GM19395 (cell line): ENCODE measurements at regions not wholly inside any gene's neighbourhood (a gene's known extent, or its start where the extent isn't known, plus 50 kb on each side); places are given as distances from the start of the nearest gene placed in this dataset.
"Not testable (repeated sequence)": the region's sequence is repeated elsewhere in the genome, so short reads cannot be mapped to it uniquely, and the experiment has no call there.

Experiments
- ATAC-seq: cut with Tn5 transposase; IDR thresholded peaks from one replicate; pipeline ENCODE4 v1.9.1; 2021; ENCODE audit warnings: mild to moderate bottlenecking, moderate library complexity; ENCODE audit not compliant: unreplicated experiment

DNA sequence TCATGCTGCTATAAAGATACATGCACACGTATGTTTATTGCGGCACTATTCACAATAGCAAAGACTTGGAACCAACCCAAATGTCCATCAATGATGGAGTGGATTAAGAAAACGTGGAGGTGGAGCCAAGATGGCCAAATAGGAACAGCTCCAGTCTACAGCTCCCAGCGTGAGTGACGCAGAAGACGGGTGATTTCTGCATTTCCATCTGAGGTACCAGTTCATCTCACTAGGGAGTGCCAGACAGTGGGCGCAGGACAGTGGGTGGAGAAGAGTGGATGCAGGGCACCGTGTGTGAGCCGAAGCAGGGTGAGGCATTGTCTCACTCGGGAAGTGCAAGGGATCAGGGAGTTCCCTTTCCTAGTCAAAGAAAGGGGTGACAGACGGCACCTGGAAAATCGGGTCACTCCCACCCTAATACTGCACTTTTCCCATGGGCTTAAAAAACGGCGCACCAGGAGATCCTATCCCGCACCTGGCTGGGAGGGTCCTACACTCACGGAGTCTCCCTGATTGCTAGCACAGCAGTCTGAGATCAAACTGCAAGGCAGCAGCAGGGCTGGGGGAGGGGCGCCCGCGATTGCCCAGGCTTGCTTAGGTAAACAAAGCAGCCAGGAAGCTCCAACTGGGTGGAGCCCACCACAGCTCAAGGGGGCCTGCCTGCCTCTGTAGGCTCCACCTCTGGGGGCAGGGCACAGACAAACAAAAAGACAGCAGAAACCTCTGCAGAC is 435.5 kb upstream of the PIK3R1 start:
- not testable (repeated sequence) for ATAC-seq

DNA sequence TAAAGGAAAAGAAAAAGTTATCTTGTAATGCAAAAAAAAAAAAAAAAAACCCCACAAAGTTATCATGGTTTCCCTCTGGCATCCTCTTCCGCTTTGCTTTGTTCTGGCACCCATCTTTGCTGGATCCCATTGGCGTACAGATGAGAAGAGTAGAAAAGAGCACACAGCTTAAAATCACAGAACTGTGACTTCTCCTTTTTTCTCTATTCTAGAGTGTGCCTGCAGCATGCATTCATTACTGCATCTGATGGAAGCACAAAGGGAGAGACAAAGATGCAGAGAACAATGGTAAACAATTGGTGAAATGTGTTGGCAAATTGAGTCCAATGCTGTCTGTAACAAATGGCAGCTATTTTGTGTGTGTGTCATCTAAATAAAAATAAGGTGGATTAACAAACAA is 440.8 kb upstream of the PIK3R1 start:
- ATAC-seq = no peak

DNA sequence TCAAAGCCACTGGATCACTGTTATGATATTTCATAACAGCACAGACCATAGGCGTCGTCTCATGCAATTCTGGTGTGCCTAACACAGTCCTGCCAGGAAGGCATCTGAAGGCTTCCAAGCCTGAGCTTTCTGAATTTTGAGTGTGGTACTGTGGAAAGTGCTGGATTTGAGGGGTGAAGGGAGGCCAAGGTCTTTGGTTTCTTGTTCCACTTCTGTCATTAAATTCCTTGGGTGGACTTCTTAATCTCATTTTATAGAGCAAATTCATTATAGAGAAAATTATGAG is 441.3 kb upstream of the PIK3R1 start:
- no peak for ATAC-seq

DNA sequence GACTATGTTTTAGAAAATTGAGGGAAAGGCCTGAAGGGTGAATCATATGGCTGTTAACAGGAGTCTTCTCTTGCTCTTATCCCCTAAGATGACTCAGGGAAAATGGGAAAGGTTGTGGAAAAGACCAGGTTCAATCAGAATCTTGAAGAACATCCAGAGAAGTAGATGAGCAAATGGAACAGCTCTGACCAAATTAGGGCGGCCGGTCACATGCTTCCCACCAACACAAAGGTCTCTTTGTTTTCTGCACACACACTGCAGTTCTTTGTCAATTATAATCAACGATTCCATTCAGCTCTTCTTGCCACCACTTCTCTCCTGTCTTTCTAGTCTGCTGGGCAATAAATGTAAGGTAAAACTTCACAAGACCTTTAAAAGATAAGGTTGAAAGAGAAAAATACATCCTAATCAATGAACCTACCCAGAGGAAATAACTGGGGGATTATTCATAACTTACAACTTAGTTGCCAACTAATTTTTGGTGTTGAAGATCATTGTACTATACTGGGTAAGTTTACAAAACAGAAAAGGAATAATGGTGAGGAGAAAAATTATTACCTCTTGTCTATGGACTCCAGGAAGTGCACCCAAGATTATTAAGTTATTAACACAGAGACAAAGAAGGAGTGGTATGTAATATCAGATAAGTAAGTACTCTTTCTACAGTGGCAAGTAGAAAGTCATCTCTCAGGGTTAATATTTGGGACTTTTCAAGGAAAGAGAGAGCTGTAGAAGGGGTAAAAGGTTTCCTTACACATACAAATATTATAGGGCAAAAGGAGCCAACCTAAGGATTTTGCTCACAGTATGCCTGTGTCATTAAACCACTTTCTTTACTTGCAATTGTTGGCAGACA is 441.9 kb upstream of the PIK3R1 start:
- ATAC-seq = no peak

DNA sequence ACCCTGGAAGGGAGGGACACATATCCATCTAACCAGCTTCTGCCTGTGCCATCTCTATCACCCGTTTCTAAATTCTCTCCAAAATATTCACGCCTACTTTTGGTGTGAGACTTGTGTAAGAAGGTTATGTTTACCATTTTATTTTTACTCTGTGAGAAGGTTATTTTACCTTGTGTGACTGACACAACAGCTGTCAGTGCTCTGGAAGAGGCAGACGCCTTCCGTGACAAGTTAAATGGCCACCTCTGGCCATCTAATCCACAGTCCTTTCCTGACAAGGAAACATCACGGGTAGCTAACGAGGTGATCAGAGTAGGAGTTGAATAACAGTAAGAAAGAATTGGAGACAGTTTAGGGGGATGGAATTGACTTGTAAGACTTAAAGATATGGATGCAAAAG is 443.8 kb upstream of the PIK3R1 start:
- no peak for ATAC-seq

DNA sequence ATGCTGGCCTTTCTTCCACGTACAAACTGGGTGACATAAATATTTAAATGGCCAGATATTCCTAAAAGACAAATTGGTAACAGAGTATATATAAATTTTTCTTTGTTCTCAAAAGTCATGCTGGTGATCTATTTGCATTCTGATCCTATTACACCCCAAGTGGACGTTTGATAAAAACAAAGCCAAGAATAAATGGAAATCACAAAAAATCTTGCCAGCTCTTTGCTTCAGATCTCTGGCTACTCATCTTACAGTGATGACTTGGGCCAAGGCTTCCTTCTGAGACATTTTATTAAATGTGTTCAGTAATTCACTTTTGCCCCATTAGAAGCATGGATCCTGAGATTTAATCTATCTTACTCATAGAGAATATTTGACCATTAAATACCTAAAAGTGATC is 444.3 kb upstream of the PIK3R1 start:
- no peak for ATAC-seq

DNA sequence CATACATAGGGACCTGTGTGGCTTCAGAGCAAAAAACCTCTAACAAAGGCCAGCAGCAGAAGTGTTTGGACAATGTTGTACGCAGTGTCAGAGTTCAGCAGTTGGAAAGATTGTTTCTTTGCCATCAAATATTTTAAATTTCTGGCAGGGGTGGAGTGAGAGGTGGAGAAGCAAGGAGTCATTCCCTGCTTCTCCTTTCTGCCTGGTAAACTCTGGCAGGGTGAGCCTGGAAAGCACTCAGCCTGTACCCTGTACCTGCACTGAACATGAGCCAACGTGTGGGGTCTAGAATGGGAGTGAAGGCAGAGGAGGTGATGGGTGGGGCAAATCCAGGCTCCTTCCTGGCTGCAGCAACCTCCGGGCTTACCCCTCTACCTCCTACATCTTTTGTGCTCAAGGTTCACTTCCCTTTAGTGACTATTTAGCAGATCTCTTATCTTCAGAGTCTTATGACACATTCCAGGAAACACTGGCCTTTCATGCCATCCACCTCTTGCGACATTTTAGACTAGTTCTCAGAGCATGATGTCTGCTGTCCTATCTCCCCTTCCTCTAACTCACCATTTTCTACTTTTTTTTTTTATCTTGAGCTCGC is 445.0 kb upstream of the PIK3R1 start:
- ATAC-seq = no peak

DNA sequence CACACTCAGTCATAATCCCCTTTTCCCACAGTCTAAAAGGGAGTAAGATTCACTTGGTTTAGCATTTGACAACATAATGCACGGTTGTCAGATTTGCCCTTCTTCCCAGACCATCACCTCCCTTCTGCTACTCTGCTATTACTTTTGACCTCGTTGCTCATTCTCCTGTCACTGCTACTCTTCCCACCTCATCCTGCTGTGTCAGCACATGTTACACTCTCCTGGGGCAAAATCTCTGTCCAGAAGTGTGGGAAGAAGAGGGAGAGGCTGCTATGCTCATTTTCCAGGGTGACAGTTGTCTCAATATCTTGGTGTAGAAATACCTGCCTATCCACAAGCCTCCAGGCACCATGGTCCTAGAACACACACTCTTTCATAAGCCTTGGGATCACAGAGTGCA is 449.9 kb upstream of the PIK3R1 start:
- ATAC-seq = no peak

DNA sequence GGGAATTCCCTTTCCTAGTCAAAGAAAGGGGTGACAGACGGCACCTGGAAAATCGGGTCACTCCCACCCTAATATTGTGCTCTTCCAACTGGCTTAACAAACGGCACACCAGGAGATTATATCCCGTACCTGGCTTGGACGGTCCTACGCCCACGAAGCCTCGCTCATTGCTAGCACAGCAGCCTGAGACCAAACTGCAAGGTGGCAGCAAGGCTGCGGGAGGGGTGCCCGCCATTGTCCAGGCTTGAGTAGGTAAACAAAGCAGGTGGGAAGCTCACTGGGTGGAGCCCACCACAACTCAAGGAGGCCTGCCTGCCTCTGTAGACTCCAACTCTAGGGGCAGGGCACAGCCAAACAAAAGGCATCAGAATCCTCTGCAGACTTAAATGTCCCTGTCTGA is 457.8 kb upstream of the PIK3R1 start:
- ATAC-seq = not testable (repeated sequence)

DNA sequence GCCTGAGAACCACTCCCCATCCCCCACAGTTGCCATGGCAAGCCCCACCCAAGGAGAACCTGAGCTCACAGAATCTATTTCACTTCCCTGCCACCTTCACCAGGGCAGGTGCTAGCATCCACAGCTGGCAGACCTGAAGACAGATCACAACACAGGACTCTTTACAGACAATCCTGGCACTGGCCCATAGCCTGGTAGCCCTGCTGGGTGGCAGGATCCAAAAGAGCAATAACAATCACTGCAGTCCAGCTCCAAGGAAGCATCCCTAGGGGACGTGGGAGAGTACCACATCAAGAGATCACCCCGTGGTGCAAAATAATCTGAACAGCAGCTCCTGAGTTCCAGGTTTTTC is 463.2 kb upstream of the PIK3R1 start:
- ATAC-seq = no peak

DNA sequence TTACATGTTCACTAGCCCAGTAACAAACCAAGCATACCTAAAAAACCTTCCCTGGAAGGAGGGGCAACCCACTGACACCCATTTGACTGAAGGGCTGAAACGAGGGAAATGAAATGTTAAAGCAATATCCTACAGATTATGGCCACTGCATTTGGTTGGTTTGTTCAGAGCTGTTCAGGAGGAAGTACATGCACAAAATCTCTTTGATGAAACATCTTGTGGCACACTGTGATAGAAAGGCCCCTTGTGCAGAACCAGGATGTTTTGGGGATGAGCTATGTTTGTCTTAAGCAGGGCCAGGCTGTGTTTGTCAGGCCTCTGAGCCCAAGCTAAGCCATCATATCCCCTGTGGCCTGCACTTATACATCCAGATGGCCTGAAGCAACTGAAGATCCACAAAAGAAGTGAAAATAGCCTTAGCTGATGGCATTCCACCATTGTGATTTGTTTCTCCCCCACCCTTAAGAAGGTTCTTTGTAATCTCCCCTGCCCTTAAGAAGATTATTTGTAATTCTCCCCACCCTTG is 467.3 kb upstream of the PIK3R1 start:
- ATAC-seq = no peak

DNA sequence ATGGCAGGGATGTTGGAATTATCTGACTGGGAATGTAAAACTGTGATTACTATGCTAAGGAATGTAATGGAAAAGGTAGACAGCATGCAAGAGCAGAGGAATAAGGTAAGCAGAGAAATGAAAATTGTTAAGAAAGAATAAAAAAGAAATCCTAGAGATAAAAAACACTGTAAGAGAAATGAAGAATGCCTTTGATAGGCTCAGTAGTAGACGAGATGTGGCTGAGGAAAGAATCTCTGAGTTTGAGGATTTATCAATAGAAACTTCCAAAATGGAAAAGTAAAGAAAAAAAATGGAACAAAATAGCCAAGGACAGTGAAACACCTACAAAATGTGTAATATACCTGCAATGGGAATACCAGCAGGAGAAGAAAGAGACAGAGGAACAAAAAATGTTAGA is 468.5 kb upstream of the PIK3R1 start:
- no peak for ATAC-seq

DNA sequence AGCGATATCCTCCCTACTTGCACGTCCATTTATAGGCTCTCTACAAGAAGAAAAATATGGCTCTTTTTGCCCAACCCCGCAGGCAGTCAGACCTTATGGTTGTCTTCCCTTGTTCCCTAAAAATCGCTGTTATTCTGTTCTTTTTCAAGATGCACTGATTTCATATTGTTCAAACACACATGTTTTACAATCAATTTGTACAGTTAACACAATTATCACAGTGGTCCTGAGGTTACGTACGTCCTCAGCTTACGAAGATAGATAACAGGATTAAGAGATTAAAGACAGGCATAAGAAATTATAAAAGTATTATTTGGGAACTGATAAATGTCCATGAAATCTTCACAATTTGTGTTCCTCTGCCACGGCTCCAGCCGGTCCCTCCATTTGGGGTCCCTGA is 468.9 kb upstream of the PIK3R1 start:
- not testable (repeated sequence) for ATAC-seq

DNA sequence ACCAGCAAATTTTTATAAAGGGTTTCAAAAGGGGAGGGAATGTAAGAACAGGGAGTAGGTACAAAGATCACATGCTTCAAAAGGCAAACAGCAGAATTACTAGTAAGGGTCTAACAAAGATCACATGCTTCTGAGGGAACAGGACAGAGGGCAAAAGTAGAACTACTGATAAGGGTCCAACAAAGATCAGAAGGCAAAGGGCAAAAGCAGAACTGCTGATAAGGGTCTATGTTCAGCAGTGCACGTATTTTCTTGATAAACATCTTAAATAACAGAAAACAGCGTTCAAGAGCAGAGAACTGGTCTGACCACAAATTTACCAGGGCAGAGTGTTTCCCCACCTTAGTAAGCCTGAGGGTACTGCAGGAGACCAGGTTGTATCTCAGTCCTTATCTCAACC is 469.5 kb upstream of the PIK3R1 start:
- no peak for ATAC-seq

DNA sequence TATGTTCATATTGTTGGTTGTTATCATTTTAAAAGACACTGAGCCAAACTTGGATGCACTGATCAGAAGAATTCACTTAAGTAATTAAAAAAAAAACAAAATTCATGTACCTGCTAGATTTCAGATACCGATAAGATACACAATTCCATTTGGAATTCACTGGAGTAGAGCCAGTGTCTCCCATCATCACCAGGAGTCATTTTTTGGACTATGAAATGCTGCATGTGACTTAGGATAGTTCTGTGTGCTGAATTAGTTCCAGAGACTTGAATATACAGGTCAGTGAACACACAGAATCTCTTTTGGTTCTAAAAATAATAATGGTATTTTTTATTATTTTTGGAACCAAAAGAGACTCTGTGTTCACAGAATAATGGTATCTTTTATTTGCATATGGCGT is 482.6 kb upstream of the PIK3R1 start:
- no peak for ATAC-seq

DNA sequence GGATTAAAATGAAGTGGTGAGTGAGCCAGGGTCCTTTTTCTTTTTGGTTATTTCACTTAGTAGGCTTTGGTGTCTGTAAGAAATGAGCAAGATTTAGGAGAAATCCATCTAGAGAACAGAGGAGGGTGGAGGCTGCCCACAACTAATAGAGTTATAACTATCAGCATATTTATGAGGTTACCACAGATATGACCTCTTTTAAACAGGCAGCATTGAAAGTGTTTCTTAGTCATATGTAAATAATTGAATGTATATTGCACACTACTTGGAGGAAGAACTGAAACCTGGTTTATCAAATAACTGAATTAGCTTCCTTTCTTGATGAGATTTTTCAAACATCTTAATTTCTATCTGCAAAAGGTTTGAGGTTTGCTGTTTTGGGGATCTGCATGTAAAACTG is 483.1 kb upstream of the PIK3R1 start:
- ATAC-seq = no peak

DNA sequence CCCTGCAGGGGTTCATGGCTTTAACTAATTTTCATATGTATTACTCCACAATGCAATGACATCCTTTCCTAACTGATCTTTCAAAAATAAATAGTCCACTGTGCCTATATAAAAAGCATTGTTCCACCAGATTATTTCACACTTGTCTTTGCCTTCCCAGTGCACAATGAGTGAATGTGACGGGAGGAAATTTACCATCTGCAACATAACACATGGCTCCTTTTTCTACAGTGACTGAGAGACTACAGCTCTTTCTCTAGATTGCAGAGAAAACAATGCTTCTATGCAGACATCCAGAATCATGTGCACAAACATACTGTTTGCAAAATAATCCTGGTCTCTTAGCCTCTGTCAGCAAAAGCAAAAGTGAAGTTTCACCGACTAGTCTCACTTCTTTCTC is 483.7 kb upstream of the PIK3R1 start:
- no peak for ATAC-seq

DNA sequence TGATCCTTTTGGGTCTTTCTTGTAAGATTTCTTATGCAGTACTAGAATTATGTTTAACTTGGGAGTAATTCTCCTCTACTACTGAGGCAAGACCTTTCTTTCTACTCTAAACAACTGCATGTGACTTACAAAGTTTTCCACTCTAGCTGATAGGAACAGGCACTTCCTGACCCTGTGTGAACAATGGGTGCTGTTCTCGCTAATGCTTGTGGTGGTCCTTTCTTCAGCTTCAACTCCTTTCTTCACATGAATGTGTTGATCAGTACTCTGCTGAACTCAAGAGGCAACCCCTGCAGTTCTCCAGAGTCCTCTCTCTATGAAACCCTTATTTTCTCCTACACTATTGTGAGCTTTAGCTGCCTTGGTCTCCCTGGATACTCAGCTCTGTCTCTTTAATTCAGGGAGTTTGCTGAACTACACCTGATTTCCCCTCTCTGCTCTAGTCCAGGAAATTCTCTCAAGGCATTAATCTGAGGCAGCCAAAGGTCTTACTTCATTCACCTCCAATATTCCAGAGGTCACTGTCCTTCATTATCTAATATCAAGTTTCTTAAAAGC is 484.6 kb upstream of the PIK3R1 start:
- ATAC-seq = no peak

DNA sequence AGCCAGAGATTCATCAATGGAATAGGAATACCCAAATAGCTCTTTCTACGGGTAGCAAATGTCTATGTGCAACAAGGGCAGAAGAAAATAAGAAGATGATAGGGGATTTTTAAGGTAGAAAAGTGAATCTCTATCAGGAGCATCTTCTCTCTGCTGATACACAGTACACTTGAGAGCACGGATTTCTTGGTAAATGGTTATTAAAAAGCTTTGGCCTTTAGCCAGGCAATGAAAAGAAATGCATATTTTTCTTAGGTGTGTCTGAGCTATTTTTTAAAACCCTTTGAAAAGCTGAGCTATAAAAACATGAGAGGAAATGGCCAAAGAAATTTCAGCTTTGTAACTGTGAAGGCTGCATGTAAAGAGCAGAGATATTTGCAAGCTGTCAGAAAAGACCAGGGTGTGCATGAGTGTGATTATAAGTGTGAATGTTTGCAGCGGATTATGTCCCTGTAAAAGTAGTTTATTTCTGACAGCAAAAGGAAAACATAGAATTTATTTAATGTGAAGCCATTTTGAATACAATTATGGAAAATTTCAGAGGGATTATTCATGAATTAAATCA is 487.1 kb upstream of the PIK3R1 start:
- ATAC-seq = no peak

DNA sequence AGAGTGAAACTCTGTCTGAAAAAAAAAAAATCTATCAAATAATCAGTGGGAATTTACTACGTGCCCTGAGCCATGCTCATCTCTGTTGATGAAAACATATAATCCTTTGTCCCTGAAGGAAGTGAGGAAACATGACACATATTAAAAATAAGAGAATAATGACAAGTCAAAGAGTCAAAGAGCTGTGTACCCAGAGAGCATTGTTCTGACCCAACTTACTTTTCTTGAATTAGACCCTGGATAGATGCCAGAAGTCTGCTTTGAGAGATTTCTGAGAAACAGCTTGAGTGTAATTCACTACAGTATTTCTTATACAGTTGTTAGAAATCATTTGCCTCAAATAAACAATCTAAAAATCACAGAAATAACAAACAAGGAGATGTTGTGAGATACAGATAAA is 490.0 kb upstream of the PIK3R1 start:
- ATAC-seq = no peak

DNA sequence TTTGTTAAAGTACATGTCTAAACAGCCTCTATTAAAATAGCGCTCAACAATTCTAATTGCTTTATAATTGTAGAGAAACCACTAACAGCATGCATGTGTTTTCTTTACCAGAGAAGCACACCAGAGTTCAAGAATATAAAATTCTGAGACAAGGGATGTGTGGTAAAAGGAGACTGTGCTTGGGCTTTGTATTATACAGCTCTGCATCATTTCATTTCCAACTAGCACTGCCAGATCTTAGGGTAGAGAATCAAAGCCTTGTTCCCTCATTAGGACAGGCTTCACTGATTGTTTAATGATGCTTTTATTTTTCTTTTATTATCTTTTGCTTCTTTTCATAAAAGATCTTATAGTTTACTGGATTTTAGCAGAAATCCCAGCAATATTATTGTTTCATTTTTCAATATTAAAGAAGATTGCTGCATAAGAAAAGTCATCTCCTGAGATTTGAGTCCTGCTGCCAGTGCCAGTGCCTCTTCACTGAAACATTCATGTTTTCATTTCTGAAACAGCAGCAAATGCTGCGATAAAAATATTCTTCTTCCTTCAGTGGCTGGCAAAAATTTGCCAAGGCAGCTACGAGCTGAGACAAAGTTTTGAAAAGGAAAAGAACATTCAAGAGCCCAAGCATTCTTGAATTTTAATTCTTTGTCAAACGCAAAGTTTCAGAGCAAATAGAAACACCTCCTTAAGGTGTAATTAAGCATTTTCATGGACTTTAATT is 491.0 kb upstream of the PIK3R1 start:
- ATAC-seq = no peak
